NT2/D1 (cell line): ENCODE measurements at regions not wholly inside any gene's neighbourhood (a gene's known extent, or its start where the extent isn't known, plus 50 kb on each side); places are given as distances from the start of the nearest gene placed in this dataset.

Experiments
- SUZ12 ChIP-seq: IDR thresholded peaks from 2 replicates; pipeline ENCODE4 v1.6.1; 2011; ENCODE audit not compliant: insufficient read length, insufficient read depth; ENCODE audit errors: extremely low read depth
- YY1 ChIP-seq: IDR thresholded peaks from 2 replicates; pipeline ENCODE4 v1.6.1; 2011; ENCODE audit not compliant: insufficient read length, insufficient read depth
- ZNF274 ChIP-seq: IDR thresholded peaks from 2 replicates; pipeline ENCODE4 v1.6.1; 2011; ENCODE audit warnings: mild to moderate bottlenecking, low read depth, low read length

DNA sequence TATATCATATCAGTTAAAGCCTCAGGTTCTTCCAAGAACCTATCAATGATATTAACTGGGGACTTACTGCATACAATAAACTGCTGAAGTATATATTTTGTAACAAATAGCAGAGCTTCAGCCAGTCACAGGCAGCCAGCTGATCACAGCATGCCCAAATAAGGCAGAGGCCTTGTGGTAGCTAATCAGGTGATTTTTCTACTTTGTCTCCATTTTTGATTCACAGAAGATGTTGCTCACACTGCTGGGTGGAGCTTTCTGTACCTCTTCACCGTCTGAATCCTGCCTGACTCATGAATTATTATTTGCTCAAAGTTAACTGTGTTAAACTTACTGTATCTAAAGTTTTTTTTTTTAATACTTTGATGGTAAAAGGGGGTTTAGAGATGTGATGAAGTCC is 357.4 kb downstream of the PSAT1 start:
- no peak for TF ChIP-seq YY1
- no peak for TF ChIP-seq ZNF274
- no peak for TF ChIP-seq SUZ12
